ENCODE measurements at regions not wholly inside any gene's neighbourhood (a gene's known extent, or its start where the extent isn't known, plus 50 kb on each side); places are given as distances from the start of the nearest gene placed in this dataset.

DNA sequence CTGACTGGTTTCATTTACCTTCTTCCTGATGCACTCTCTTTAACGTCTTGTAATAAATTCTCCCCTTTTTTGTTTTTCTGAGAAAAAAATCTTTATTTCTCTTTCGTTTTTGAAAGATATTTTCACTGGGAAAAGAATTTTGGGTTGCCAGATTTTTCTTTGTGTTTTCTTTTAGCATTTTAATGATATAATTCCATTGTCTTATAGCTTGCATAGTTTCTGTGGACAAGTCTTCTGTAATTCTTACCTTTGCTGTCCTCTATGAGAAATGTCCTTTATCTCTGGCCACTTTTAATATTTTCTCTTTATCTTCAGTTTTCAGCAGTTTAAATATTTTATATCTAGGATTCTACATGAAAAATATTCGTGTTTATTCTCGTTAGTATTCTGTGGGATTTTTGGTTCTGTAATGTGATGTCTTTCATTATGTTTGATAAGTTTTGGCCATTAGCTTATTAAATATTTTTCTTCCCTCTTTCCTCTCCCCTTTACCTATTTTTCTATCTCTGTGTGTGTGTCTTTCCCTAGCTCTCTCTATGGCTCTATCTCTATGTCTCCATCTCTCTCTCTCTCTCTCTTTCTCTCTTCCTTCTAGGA, 236.5 kb downstream of the C16orf95 start:
- DNase-seq, result no peak

DNA sequence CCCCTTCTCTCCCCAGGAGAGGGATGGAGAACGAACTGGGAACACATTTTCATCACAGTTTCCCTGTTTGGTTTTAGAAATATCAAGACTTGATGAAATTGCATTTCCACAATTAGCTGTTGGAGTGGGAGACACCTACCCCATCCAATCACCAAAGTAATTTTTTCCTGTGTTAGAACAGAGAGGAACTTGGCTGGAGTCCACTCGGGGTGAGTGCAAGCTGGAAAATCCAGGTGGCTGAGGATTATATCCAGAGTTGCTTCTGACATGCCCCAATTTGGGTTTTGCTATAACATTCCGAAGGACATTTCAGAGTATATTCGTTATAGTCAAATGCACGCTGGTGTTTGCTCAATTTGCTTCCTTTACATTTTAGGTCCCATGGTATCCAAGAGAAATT, 231.8 kb downstream of the C16orf95 start:
- no peak for DNase-seq

DNA sequence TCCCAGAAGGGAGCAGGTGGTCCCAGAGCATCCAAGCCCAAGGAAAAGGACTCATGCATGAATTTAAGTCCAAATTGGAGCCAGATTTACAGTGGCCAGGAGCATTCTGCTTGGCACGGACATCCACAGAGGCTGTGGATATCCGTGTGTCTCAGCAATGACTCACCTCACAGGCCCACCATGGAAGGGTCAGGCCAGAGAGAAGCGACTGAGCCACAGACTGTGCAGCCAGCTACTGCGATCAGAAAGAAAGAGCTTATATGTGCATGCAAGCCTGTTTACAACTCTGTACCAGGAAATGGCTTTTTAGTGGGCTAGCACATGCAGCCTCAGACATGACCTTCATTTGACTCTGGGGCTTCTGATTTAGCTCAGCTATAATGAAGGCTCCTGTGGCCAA, 231.0 kb downstream of the C16orf95 start:
- no peak for DNase-seq

DNA sequence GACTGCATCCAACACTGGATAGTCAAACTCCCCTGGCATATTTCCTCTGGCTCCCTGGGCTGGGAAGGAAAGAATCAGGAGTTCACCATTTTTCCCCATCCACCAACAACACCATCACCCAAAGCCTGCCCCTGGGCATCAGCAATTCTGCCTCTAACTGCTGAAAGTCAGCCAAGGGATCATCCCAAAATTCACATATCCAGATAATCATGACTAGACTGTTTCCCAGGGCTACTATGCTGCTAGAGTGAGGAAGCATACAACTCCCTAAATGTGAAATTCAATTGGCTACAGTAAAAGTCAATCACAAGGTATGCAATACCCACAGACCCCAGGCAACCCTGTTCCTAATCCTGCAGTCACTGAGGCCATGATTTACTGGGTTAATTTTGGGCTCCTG, 230.6 kb downstream of the C16orf95 start:
- no peak for DNase-seq

DNA sequence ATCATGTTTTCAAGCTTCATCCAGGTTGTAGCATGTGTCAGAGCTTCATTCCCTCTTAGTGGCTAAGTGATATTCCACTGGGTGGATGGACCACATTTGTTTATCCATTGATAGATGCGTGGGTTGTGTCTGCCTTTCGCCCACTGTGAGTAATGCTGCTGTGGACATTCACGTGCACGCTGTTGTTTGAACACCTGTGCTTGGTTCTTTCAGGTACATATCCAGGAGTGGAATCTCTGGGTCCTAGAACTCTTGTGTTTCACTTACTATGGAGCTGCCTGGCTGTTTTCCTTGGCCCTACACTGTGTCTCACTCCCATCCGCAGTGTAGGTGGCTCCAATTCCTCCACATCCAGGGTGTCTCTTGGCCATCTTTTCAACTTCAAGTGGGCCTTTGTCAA, 224.2 kb downstream of the C16orf95 start:
- no peak for DNase-seq

DNA sequence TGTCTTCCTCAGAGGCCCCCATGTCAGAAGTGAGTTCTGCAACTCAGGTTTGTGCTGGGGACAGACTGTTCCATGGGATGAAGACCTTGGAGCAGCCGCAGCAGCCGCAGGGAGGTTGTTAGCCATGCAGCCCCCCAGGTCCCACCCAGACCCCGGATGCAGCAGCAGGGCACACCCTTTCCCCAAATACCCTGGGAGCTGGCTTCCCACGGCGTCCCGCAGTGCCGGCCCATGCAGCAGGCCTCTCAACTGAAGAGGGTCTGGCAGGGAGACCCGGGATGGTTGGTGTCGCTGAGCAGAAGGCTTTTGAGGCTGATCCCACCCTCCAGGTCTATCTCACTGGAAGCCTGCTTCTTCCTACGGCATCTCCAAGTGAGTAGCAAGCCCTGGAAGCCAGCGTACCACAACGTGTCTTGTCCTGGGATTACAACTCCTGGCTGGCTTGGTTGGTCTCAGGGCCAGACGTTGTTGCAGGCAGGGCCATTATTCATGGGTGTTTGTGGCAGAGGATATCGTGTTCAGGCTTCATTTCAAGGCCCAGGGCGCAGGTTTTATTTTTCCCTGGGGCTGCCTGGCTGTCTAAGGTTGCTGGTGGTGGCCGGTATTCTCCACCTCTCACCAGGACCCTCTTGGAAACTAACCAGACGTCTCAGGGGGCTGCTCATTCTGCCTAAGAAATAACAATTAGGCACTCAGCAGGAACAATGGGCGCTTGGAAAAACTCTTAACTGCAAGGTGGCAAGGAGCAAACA, 223.2 kb downstream of the C16orf95 start:
- no peak for DNase-seq

DNA sequence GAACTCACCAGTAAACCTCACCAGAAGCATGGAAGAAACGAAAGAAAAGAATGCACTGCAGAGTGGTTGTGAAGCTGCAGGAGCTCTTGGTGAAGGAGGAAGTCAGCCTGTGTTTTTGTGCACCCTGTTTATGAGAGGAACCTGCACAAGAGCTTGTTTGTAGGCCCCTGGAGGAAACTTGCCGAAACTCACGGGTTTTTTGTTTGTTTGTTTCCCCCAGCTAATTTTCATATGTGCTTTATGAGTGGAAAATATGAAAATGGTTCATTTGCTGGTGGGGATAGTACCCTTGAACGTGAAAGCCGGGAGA, 222.7 kb downstream of the C16orf95 start:
- no peak for DNase-seq

DNA sequence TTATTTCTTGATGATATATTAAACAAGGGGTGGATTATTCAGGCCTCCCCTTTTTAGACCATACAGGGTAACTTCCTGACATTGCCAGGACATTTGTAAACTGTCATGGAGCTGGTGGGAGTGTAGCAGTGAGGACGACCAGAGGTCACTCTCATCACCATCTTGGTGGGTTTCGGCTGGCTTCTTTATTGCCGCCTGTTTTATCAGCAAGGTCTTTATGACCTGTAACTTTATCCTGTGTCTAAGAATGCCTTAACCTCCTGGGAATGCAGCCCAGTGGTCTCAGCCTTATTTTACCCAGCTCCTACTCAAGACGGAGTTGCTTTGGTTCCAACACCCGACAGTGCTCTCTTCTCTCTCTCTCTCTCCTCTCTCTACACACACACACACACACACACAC, 221.9 kb downstream of the C16orf95 start:
- no peak for DNase-seq

DNA sequence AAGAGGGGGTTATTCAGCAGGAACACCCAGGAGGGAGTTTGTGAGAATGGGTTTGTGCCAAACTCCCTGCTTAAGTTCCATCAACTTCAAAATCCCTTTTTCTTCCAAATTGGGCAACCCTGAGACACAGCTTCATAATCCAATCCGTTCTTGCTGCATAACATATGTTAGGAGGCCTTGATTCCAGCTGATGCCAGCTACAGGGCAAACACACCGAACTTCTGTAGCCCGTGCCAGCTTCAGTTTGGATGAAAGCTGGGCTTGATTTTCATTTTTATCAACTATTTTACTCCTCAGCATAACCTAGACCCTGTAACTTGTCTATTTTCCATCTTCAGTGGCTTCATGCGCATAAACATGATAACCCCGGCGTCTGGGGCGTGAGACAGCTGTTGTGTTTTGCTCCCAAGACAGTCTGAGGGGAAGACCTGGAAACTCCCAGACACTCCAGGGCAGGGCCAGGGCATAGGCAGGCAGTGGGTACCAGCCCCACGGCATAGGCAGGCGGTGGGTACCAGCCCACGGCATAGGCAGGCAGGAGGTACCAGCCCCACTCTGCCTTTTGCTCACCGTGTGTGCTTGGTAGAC, 220.4 kb downstream of the C16orf95 start:
- no peak for DNase-seq

DNA sequence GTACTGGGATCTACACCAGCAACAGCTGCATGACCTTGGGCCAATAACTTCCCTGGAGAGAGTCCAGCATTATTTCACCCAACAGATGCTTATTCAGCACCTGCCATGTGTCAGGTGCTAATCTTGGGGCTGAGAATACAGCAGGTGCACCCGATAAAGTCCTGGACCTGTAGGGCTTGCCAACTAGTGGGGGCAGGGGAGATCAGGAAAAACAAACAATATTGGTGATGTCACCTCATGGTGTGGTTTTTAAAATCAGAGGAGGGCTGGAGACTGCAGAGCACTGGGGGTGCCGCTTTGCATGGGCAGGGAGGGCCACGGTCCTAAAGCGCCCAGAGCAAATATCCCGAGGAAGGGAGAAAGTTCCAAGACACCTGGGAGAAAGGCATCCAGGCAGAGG, 218.8 kb downstream of the C16orf95 start:
- DNase-seq, result no peak

DNA sequence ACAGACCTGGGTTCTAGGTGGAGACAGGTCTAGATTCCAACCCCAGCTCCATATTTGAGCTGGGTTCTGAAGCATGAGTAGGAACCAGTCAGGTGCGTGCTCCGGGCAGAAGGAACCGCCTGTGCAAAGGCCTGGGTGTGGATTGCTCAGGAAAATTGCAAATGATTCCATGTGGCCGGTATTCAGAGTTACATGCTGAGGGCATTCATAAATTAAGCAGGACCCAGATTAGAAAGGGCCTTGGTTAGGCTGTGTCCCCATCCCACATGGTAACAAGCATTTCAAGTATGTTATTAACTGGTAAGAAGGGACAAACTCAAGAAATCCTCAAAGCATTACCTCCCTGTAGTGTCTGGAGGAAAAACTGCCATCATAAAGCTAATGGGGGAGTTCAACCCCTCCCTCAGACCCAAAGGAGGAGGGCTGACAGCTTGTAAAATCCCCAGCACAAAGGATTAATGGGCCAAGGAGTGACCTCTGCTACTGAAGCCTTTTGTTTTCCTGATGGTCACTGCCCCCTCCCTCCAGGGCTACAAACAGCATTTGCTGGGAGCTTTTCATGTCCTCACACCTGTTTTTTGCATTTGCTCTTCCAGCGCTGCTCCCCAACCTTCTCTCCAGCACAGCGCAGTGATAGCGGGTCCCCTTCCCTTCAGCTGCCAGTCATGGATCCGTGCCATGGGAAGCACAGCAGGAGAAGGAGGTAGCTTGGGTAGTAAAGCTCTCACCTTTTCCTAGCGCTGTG, 218.0 kb downstream of the C16orf95 start:
- DNase-seq, result no peak

DNA sequence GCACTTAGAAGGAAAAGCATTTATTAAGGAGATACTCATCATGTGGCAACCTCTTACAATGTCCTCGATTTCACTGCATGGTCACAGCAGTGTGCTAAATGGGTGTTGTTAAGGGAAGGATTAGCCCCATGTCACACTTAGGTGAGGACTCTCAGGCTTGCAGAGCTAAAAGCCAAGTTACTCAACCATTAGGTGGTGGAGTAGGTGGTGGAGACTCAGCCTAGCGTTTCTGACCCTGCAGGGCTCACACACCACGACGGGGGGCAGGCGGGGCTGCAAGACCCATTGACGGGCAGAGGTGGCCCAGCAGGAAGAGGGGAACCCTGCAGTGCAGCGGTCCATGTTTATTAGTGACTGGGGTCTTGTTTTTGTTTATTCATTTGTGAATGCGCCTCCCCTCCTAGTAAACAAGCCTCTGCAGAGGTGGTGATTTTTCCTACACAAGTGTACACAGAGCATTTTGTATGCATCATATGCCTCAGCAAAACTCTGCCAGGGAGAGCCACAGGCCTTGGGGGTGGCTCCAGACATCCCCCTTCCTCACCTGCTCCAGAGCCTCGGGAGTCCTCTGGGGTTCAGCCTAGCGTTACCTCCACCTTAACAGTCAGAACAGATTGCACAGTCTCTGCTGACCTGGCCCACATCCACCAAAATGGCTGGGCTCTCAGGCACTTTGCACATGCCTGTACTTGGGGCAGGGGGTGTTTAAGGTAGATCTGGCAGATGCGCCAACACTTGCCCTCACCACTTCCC, 216.7 kb downstream of the C16orf95 start:
- DNase-seq, result no peak

DNA sequence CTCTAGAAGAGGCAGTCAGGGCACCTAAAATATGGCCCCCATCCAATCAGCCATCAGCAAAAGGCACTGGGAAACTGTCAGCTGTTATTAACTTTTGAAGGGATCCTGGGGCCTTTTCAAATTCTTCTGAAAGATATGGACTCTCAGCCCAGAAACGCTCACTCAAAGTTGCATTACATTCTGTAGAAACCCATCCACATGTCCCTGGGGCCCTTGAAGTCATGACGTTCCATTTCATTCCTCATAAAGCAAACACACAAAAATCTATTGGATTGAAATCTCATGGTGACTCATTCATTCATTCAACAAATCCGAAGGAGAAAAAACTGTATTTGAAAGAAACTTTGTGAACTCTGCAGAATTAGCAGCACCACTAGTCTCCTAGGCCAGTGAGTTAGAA, 215.3 kb downstream of the C16orf95 start:
- no peak for DNase-seq

DNA sequence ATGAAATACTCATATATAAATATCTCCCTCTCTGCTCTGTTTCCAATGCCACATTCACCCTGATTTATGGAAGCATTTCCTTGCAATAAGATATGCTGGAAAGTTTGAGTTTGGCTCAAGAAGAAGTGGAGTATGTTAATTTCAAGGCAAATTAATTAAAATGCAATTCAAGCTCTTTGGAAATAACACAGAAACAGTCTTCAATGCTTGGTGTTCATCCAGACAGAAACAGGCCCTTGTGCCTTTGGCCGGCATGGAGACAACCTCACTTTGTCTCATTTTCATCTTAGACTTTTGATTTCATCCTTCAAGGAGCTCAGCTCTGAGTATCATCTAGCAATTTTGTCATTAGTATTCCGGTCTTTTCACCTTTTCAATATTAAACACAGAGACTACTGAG, 210.0 kb downstream of the C16orf95 start:
- DNase-seq, result no peak

DNA sequence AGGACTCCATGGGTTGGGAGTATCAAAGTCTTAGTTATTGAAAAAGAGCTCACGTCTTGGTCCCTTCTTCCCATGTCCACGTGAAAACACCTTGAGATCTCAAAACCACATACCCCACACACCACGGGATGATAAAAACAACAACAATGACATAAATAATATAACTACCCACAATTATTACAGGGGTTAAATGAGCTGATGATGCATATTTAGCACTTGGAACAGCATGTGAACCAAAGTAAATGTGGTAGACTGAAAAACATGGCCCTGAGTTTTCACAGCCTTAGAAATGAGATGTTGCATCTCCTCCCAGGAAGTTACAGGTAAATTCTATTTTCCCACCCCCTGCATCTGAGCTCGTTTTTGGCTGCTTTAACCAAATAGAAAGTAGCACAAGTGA, 208.9 kb downstream of the C16orf95 start:
- no peak for DNase-seq

DNA sequence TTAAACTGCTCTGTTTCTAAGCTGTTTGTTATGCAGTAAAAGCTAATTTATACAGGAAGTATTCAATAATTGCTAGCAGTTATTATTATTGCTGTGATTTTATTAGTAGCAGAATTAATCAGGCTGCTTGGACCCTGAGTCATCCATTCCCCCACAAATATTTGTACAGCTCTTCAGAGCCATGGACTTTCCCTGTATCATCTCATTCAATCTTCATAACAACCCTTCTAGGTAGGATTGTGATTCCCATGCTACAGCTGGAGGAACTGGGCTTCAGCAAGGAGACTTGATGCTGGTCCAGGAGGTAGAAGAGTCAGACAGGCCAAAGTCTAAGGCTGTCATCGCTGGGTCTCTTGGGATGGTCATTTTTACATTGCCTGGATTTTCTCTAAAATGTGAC, 208.3 kb downstream of the C16orf95 start:
- DNase-seq, result no peak

DNA sequence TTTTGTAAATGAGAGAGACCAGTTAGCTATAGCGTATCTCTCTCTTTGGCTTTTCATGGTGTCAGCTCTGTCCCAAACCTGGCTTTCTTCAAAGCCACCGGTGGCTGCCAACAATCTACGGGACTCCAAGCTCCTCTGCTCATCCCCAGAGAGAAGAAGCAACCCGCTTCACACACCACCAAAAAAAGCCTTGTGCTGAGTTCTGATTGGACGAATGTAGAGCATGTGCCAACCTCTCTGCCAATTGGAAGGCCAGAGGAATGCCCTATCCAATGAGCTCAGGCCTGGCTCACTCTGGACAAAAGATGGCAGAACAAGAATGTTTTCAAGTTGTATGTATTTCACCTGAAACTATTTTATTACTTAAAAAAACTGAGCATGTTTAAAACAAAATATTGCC, 202.4 kb downstream of the C16orf95 start:
- DNase-seq, result no peak

DNA sequence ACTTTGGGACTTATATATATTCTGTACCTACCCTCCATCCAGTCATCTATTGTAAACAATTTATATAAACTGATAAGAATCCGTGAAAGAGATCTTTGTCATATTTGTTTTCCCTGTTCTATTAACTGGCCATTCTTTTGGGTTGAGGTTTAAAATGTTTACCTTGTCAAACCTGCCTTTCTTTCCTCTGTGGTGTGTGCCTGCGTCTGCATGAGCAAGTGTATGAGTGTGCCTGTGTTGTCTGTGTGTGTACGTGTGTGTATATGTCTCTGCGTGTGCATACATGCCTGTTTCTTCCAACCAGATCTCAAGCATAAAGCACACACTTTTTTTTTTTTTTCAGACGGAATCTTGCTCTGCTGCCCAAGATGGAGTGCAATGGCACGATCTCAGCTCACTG, 201.5 kb downstream of the C16orf95 start:
- no peak for DNase-seq

DNA sequence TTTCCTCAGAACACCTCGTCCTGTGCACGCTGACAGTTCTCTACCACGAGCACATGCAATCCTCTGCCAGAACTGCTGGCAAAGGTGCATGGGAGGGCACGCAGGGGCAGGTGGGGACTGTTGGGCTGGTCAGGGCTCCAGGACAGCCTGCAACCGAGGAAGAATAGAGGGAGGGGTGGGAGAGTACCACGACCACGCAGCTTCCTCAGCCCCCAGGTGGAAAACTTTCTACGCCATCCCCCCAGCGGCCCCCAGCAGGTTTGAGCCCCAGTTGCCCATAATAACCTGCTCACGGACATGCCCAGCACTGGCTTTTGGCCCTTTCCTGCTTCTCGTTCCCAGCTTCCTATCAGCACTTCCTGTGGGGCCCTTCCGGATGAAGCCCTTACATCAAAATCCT, 199.3 kb downstream of the C16orf95 start:
- no peak for DNase-seq

DNA sequence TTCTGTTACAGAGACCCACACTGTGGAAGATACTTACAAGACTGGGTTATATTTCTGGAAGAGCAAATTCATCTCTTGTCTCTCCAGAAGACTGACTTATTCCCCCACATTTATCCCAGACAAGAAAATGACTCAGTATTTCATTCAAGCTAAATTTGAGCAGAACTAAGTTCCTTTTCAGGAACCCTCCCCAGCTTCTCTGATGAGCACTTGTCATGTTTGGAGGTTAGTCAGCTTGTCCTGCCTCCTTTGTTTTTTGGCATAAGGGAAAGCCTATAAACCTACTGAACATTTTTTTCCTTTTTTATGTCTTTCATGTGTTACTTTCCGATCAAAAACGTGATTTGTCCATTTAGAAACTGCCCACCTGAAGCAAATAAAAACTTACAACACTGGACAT, 198.0 kb downstream of the C16orf95 start:
- no peak for DNase-seq

DNA sequence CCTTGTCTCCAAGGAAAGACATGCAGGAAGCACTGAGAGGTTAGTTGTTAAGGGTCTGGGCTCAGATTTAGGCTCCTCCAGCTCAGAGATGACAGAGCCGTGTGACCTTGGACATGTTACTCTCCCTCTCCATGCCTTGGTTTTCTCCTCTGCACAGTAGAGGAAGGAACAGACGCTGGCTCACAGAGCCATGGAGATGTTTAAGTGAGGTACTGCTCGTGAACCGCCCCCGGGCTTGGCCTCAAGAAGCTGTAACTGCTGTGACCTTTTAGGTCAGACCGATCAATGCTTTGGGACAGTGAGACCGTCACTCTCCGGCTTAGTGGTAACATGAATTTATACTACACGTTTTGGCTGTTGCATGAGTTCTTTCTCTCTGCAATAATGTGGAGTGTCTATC, 197.4 kb downstream of the C16orf95 start:
- DNase-seq, result no peak

DNA sequence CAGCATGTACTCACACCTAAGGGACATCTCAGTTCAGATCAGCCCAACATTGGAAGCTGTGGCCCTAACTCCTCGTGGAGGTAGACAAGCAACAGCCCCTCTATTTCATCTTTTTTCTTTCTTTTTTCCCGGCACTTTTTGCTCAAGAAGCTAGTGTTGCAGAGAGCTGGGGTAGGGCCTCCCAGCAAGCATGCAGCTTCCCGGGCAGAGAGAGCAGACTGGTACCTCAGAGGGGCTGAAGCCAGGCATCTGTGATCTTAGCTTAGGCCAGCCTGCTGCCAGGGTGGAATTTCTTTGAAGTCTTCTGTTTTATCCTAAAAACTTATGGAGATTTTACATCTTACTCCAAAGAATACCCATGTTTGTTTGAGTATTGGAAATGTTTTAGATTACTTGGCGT, 195.4 kb downstream of the C16orf95 start:
- DNase-seq, result no peak

DNA sequence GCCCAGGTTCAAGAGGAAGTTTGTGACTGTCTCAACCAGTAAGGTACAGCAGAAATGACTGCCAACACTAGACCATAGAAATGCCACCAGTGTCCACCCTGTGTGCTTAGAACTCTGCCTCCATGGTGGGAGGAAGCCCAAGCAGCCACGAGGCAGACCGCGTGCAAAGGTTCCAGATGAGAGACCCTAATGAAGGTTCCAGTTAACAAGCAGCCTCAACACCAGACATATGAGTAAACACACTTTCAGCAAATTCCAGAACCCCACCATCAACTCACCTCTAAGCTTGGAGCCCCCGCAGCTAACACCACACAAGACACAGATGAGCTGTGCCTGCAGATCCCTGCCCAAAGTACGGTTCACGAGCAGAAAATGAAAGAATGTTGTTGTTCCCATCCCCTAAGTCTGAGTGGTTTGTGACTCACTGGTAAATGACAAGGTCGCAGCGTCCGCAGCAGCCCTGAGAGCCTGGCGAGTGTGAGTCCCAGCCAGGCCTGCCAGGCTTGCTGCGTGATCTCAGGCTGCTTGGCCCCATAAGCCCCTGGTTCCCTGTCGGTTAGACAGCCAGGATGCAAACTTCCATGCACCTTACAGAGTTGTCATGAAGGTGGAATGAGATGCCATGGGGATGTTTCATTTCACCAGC, 193.7 kb downstream of the C16orf95 start:
- DNase-seq, result no peak
